MCF 10A (cell line): ENCODE measurements at regions not wholly inside any gene's neighbourhood (a gene's known extent, or its start where the extent isn't known, plus 50 kb on each side); places are given as distances from the start of the nearest gene placed in this dataset.

Experiments
- BruUV-seq: library from RNA; stranded (reverse); fragments of 400-500 nt; replicated peaks from 2 replicates; lab custom pipeline; 2021; lab: Mats Ljungman, UMichigan
- CTCF ChIA-PET: fragments of 300-600 bp; sonication (Branson Sonifier 250); formaldehyde crosslinking; extraction: SDS; loops from one replicate; lab custom pipeline; 2021; ENCODE audit warnings: antibody characterized with exemption, inconsistent platforms; lab: Yijun Ruan, JAX
- POLR2A ChIA-PET: fragments of 300-600, 350-650 bp; sonication (Branson Sonifier 250); formaldehyde crosslinking; extraction: SDS; loops from one replicate; lab custom pipeline; 2020; ENCODE audit warnings: antibody characterized with exemption, inconsistent platforms; lab: Yijun Ruan, JAX
- DNase-seq: peaks from one replicate; pipeline ENCODE4 v3.0.0-alpha.2; 2018; ENCODE audit not compliant: unreplicated experiment
- H3K27ac Mint-ChIP-seq: one replicate; pipeline ENCODE4 v1.8.0; 2022; ENCODE audit warnings: mild to moderate bottlenecking, low read depth, mixed read lengths; ENCODE audit not compliant: unreplicated experiment
- H3K27me3 Mint-ChIP-seq: one replicate; pipeline ENCODE4 v1.8.0; 2022; ENCODE audit warnings: mixed read lengths; ENCODE audit not compliant: insufficient read depth, unreplicated experiment
- H3K36me3 Mint-ChIP-seq: one replicate; pipeline ENCODE4 v1.8.0; 2022; ENCODE audit warnings: mild to moderate bottlenecking, moderate library complexity, mixed read lengths; ENCODE audit not compliant: insufficient read depth, unreplicated experiment
- H3K4me1 Mint-ChIP-seq: one replicate; pipeline ENCODE4 v1.8.0; 2022; ENCODE audit warnings: mixed read lengths; ENCODE audit not compliant: insufficient read depth, unreplicated experiment
- H3K4me3 Mint-ChIP-seq: one replicate; pipeline ENCODE4 v1.8.0; 2022; ENCODE audit warnings: mild to moderate bottlenecking, moderate library complexity, mixed read lengths; ENCODE audit not compliant: unreplicated experiment
- H3K9me3 Mint-ChIP-seq: one replicate; pipeline ENCODE4 v1.8.0; 2022; ENCODE audit warnings: mixed read lengths; ENCODE audit not compliant: unreplicated experiment
- CTCF ChIP-seq: fragments of 200-600 bp; IDR thresholded peaks from one replicate; pipeline ENCODE4 v1.8.0; 2022; ENCODE audit warnings: antibody characterized with exemption, mild to moderate bottlenecking; ENCODE audit not compliant: unreplicated experiment
- intact Hi-C: fragments of 100-400 bp; cut with micrococcal nuclease; formaldehyde crosslinking; loops from 2 replicates; pipeline ENCODE4 v1.14.1; 2022

GRCh38 chr2:207319316-207319715 lies 153.6 kb upstream of the KLF7 start:
- Mint-ChIP-seq H3K36me3 (no peaks in the 10 kb centered on the region), H3K27me3 (no peaks in the 10 kb centered on the region), H3K4me3 (no peak overlapping the region), H3K4me1 (peaks cover 17% of the 10 kb centered on the region), H3K27ac (no peak overlapping the region), H3K9me3 (no peaks in the 10 kb centered on the region)
- no TSS peak for BruUV-seq
- ChIA-PET POLR2A (interaction anchor here (1.4 kb wide), 1 partner anchor 11 kb away, joined by 4 read pairs; no protein-coding TSS in a partner anchor), CTCF (interaction anchor here (0.7 to 1.4 kb wide), 2 partner anchors 79 to 99 kb away, joined by 3 to 4 read pairs; no protein-coding TSS in a partner anchor)
- intact Hi-C loops: no loop called here
- TF ChIP-seq CTCF: no peak
- DNase-seq: no peak

DNA sequence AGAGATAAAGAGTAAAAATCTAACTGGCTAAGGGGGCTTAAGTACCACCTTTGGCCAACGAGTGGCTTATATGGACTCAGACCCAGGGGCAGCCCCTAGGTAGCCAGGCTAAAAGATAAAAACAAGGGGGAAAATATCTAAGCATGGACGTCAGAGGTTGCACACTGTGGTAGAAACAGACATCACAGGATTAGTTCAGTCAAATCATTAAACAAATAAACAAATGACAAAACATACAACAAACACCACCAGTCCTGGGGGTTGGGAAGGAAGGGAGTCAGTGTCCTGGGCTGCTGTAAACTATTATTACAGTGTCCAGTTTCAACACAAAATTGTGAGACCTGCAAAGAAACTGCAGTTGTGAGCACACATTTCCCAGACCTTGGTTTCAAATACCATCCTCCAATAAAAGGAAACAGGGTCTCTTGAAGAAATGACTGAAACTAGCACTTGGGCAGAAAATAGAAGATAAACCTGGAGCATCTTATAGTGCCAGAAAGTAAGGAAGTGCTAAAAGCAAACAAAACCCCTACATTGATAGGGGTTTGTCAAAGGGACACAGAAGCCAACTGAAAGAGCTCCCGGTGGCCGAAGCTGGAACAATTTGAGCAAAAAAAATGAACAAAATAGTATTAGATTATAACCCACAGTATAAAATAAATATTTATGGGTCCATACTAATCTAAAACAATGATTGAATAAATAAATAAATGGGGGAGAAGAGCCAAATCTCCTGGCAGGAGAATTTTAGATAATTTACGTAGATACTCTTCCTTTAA lies 154.8 kb upstream of the KLF7 start:
- H3K9me3 Mint-ChIP-seq: no peaks in the 10 kb centered on the region
- CTCF ChIA-PET: interaction anchor here (0.6 to 1.4 kb wide), 2 partner anchors 62 to 81 kb away, joined by 3 read pairs; no protein-coding TSS in a partner anchor

DNA sequence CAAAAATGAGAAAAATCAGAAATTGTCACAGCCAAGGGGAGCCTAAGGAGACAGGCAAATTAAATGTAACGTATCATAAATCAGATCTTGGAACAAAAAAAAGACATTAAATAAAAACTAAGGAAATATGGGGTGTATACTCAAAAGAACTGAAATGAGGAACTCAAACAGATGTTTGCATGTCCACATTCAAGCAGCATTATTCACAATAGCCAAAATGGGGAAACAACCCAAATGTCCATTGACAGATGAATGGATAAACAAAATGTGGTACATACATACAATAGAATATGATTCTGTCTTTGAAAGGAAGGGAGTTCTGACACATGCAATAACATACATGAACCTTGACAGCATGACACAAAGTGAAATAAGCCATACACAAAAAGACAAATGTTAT lies 155.8 kb upstream of the KLF7 start:
- no peak for DNase-seq
- Mint-ChIP-seq H3K27ac (no peak overlapping the region), H3K4me3 (no peak overlapping the region), H3K9me3 (no peaks in the 10 kb centered on the region), H3K4me1 (peaks cover 15% of the 10 kb centered on the region), H3K27me3 (no peaks in the 10 kb centered on the region), H3K36me3 (no peaks in the 10 kb centered on the region)
- intact Hi-C loops: no loop called here
- CTCF ChIA-PET: no interaction called here
- BruUV-seq: no TSS peak
- no peak for TF ChIP-seq CTCF
- POLR2A ChIA-PET: no interaction called here

More for the DNA sequence above, 154.8 kb upstream of the KLF7 start:
- no peak overlapping the region for H3K4me3 Mint-ChIP-seq
- no peak for DNase-seq
- TF ChIP-seq CTCF: no peak
- POLR2A ChIA-PET: interaction anchor here (1.4 kb wide), 1 partner anchor 10 kb away, joined by 4 read pairs; no protein-coding TSS in a partner anchor
- H3K36me3 Mint-ChIP-seq: no peaks in the 10 kb centered on the region
- H3K4me1 Mint-ChIP-seq: peaks cover 17% of the 10 kb centered on the region
- H3K27ac Mint-ChIP-seq: no peak overlapping the region
- no TSS peak for BruUV-seq
- intact Hi-C loops: no loop called here
- no peaks in the 10 kb centered on the region for H3K27me3 Mint-ChIP-seq

GRCh38 chr2:207324001-207324400 lies 158.3 kb upstream of the KLF7 start:
- CTCF ChIA-PET: no interaction called here
- intact Hi-C loops: no loop called here
- H3K27ac Mint-ChIP-seq: no peak overlapping the region
- H3K27me3 Mint-ChIP-seq: no peaks in the 10 kb centered on the region
- no peaks in the 10 kb centered on the region for H3K36me3 Mint-ChIP-seq
- BruUV-seq: no TSS peak
- no peak for TF ChIP-seq CTCF
- no peaks in the 10 kb centered on the region for H3K9me3 Mint-ChIP-seq
- H3K4me3 Mint-ChIP-seq: no peak overlapping the region
- POLR2A ChIA-PET: interaction anchor here (0.7 to 1.2 kb wide), 2 partner anchors 10 to 11 kb away, joined by 3 to 4 read pairs; no protein-coding TSS in a partner anchor
- H3K4me1 Mint-ChIP-seq: peaks cover 8% of the 10 kb centered on the region
- no peak for DNase-seq
